ENCODE measurements at regions not wholly inside any gene's neighbourhood (a gene's known extent, or its start where the extent isn't known, plus 50 kb on each side); places are given as distances from the start of the nearest gene placed in this dataset.

DNA sequence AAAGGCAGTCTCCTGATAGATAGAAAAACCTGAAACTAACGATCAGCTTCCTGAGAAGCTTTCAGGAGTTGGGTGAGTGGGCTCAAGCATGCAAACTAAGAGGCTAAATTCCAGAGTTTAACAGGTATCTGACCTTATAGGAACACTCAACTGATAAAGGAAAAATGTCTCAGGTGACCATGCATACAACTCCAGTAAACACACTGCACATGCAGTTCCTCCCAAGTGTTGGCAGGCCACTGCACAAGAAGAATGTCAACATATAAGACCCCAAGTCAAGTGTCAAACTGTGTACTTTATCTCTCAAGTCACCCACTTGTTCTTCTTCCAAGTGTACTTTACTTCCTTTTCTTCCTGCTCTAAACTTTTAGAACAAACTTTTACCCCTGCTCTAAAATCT is 981.2 kb downstream of the FAM133A start:
- no peak for FAIRE-seq

More for the DNA sequence above, 981.2 kb downstream of the FAM133A start:
- Histone ChIP-seq H3K79me2 (ENCODE audit: control insufficient read depth in 1 of 2, insufficient read depth in 2 of 2, low read length in 2 of 2) (no peaks in the 10 kb centered on the region), H2BK12ac (ENCODE audit: low read depth, low read length) (no peak overlapping the region), H3K79me1 (ENCODE audit: low read depth, low read length) (no peaks in the 10 kb centered on the region), H3K4me3 (ENCODE audit: extremely low read depth in 1 of 4, insufficient read depth in 2 of 4, low read depth in 3 of 4, low read length in 4 of 4) (no peak overlapping the region), H2AFZ (ENCODE audit: low read length) (no peak overlapping the region), H2BK5ac (ENCODE audit: low read depth, low read length) (no peak overlapping the region), H4K91ac (replicated peaks; ENCODE audit: insufficient read length, low read length) (no peak overlapping the region), H3K4me1 (replicated peaks in 1 of 4; ENCODE audit: control insufficient read depth in 3 of 4, insufficient read depth in 4 of 4, low read length in 3 of 4) (no peaks in the 10 kb centered on the region), H2BK120ac (replicated peaks; ENCODE audit: low read depth, low read length) (no peak overlapping the region), H4K8ac (ENCODE audit: extremely low read depth, insufficient read depth, low read length) (no peak overlapping the region), H4K20me1 (replicated peaks in 1 of 2; ENCODE audit: control insufficient read depth in 1 of 2, insufficient read depth in 2 of 2, low read length in 2 of 2) (no peaks in the 10 kb centered on the region), H3K23me2 (ENCODE audit: low read depth, low read length) (no peaks in the 10 kb centered on the region), H3K56ac (replicated peaks; ENCODE audit: insufficient read length, low read depth, low read length) (no peak overlapping the region), H3K9ac (replicated peaks in 1 of 4; ENCODE audit: extremely low read depth in 1 of 4, low read depth in 3 of 4, low read length in 3 of 4) (no peak overlapping the region), H3K36me3 (ENCODE audit: control insufficient read depth in 2 of 4, insufficient read depth in 4 of 4, low read length in 3 of 4) (peaks cover 0 to 7% (median 3%) of the 10 kb centered on the region in 4 experiments; a peak in 3 of 8 replicates), H3K4me2 (ENCODE audit: insufficient read depth in 1 of 2, low read depth in 2 of 2, low read length in 2 of 2) (no peak overlapping the region), H3K4ac (replicated peaks; ENCODE audit: insufficient read length, low read depth, low read length) (no peak overlapping the region), H3K9me3 (ENCODE audit: insufficient read depth in 2 of 2, low read depth in 1 of 2, low read length in 1 of 2) (peaks cover 3 to 4% of the 10 kb centered on the region in 2 experiments; a peak in 2 of 4 replicates), H3K27me3 (replicated peaks in 1 of 4; ENCODE audit: control insufficient read depth in 3 of 4, extremely low read depth in 1 of 4, insufficient read depth in 3 of 4, low read length in 3 of 4) (no peaks in the 10 kb centered on the region), H2BK15ac (ENCODE audit: low read length) (no peak overlapping the region), H2AK5ac (ENCODE audit: low read depth, low read length) (no peak overlapping the region), H3K27ac (ENCODE audit: low read depth, low read length) (no peak overlapping the region), H2BK20ac (ENCODE audit: low read length) (no peak overlapping the region), H3K23ac (ENCODE audit: insufficient read length) (no peak overlapping the region), H3K18ac (ENCODE audit: extremely low read depth, low read length) (no peak overlapping the region), H4K5ac (ENCODE audit: insufficient read length, low read depth, low read length) (no peak overlapping the region), H3K14ac (ENCODE audit: insufficient read length) (no peak overlapping the region)
- WGBS, 2 experiments (ENCODE audit: extremely low coverage in 1 of 2, insufficient coverage in 1 of 2, insufficient read length in 1 of 2, insufficient replicate concordance in 2 of 2, low coverage in 1 of 2, low lambda C conversion rate in 2 of 2, missing lambda C conversion rate in 1 of 2), result 91% methylated on average over 1 of the region's 1 CpG; no CpG with 5 or more reads in 1 of the 2 experiments
- TF ChIP-seq POLR2AphosphoS5 (IDR thresholded peaks at IDR 0.05; ENCODE audit: low read depth, low read length) (no peak), SP2 (IDR thresholded peaks at IDR 0.05; ENCODE audit: low read length) (no peak), BRCA1 (IDR thresholded peaks at IDR 0.05; ENCODE audit: low read depth, low read length) (no peak), RXRA (IDR thresholded peaks at IDR 0.05; ENCODE audit: insufficient read depth, low read depth, low read length) (no peak), SIN3A (conservative IDR thresholded peaks at IDR 0.05 in 1 of 2, IDR thresholded peaks at IDR 0.05 in 1 of 2; ENCODE audit: low read depth in 1 of 2, low read length in 2 of 2) (no peak), JUN (IDR thresholded peaks at IDR 0.05; ENCODE audit: low read depth, low read length) (no peak), KDM1A (IDR thresholded peaks at IDR 0.05; ENCODE audit: borderline replicate concordance, low read length) (no peak)
- TF ChIP-seq, protein P1, sequence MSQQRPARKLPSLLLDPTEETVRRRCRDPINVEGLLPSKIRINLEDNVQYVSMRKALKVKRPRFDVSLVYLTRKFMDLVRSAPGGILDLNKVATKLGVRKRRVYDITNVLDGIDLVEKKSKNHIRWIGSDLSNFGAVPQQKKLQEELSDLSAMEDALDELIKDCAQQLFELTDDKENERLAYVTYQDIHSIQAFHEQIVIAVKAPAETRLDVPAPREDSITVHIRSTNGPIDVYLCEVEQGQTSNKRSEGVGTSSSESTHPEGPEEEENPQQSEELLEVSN (IDR thresholded peaks at IDR 0.05), result no peak
- TF ChIP-seq, protein P2, sequence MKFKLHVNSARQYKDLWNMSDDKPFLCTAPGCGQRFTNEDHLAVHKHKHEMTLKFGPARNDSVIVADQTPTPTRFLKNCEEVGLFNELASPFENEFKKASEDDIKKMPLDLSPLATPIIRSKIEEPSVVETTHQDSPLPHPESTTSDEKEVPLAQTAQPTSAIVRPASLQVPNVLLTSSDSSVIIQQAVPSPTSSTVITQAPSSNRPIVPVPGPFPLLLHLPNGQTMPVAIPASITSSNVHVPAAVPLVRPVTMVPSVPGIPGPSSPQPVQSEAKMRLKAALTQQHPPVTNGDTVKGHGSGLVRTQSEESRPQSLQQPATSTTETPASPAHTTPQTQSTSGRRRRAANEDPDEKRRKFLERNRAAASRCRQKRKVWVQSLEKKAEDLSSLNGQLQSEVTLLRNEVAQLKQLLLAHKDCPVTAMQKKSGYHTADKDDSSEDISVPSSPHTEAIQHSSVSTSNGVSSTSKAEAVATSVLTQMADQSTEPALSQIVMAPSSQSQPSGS (IDR thresholded peaks at IDR 0.05; ENCODE audit: low read length), result no peak
- ChIA-PET CTCF (ENCODE audit: partially characterized antibody) (no interaction called here), POLR2A (ENCODE audit: partially characterized antibody) (no interaction called here)
- no peak for DNase-seq (ENCODE audit: low read depth in 1 of 2, low spot score in 2 of 2)

Measured in H1 (cell line).